ENCODE measurements at regions not wholly inside any gene's neighbourhood (a gene's known extent, or its start where the extent isn't known, plus 50 kb on each side); places are given as distances from the start of the nearest gene placed in this dataset.
"Not testable (repeated sequence)": the region's sequence is repeated elsewhere in the genome, so short reads cannot be mapped to it uniquely, and the experiment has no call there.

- H3K4me3 ChIP-seq; H3K36me3 ChIP-seq (ENCODE audit: control insufficient read depth in 4 of 4, insufficient read depth in 4 of 4, low read length in 4 of 4); H3K27me3 ChIP-seq (ENCODE audit: control insufficient read depth in 3 of 3, insufficient read depth in 3 of 3, low read length in 2 of 3); H3K9me3 ChIP-seq (ENCODE audit: control insufficient read depth in 4 of 4, insufficient read depth in 3 of 4, low read length in 3 of 4); H3K27ac ChIP-seq (ENCODE audit: low read depth in 1 of 2, low read length in 1 of 2); ATAC-seq (ENCODE audit: insufficient read depth, low FRiP score); H3K9ac ChIP-seq (ENCODE audit: insufficient read depth in 1 of 2, low read length in 2 of 2); H3K4me1 ChIP-seq (ENCODE audit: control insufficient read depth in 5 of 5, insufficient read depth in 5 of 5, low read length in 5 of 5); DNase-seq: not testable (repeated sequence)
- WGBS, 2 donors = 53 to 79% methylated on average over 3 of the region's 3 CpGs
Measured at GRCh38 chr15:31673263-31673662, 346.6 kb downstream of the KLF13 start.

GRCh38 chr15:31681529-31682259 lies 348.6 kb upstream of the CHRNA7 start:
- H3K27ac ChIP-seq (ENCODE audit: low read depth in 1 of 2, low read length in 1 of 2); H3K9ac ChIP-seq (ENCODE audit: insufficient read depth in 1 of 2, low read length in 2 of 2); H3K27me3 ChIP-seq (ENCODE audit: control insufficient read depth in 3 of 3, insufficient read depth in 3 of 3, low read length in 2 of 3); DNase-seq; H3K36me3 ChIP-seq (ENCODE audit: control insufficient read depth in 4 of 4, insufficient read depth in 4 of 4, low read length in 4 of 4); ATAC-seq (ENCODE audit: insufficient read depth, low FRiP score); H3K9me3 ChIP-seq (ENCODE audit: control insufficient read depth in 4 of 4, insufficient read depth in 3 of 4, low read length in 3 of 4); H3K4me3 ChIP-seq; H3K4me1 ChIP-seq (ENCODE audit: control insufficient read depth in 5 of 5, insufficient read depth in 5 of 5, low read length in 5 of 5): not testable (repeated sequence)
- WGBS, 2 donors = 92 to 96% methylated on average over 1 of the region's 1 CpG

- H3K36me3 ChIP-seq (ENCODE audit: control insufficient read depth in 4 of 4, insufficient read depth in 4 of 4, low read length in 4 of 4); H3K9ac ChIP-seq (ENCODE audit: insufficient read depth in 1 of 2, low read length in 2 of 2); ATAC-seq (ENCODE audit: insufficient read depth, low FRiP score); H3K9me3 ChIP-seq (ENCODE audit: control insufficient read depth in 4 of 4, insufficient read depth in 3 of 4, low read length in 3 of 4); H3K27ac ChIP-seq (ENCODE audit: low read depth in 1 of 2, low read length in 1 of 2); DNase-seq; H3K4me3 ChIP-seq; H3K4me1 ChIP-seq (ENCODE audit: control insufficient read depth in 5 of 5, insufficient read depth in 5 of 5, low read length in 5 of 5); H3K27me3 ChIP-seq (ENCODE audit: control insufficient read depth in 3 of 3, insufficient read depth in 3 of 3, low read length in 2 of 3): not testable (repeated sequence)
- WGBS, 2 donors = 68 to 70% methylated on average over 6 to 8 of the region's 8 CpGs
Measured at GRCh38 chr15:31687088-31687487, 343.2 kb upstream of the CHRNA7 start.

GRCh38 chr15:31696509-31696908 lies 333.8 kb upstream of the CHRNA7 start:
- not testable (repeated sequence) for H3K27me3 ChIP-seq (ENCODE audit: control insufficient read depth in 3 of 3, insufficient read depth in 3 of 3, low read length in 2 of 3); DNase-seq; H3K36me3 ChIP-seq (ENCODE audit: control insufficient read depth in 4 of 4, insufficient read depth in 4 of 4, low read length in 4 of 4); H3K9ac ChIP-seq (ENCODE audit: insufficient read depth in 1 of 2, low read length in 2 of 2); H3K27ac ChIP-seq (ENCODE audit: low read depth in 1 of 2, low read length in 1 of 2); H3K4me3 ChIP-seq; H3K4me1 ChIP-seq (ENCODE audit: control insufficient read depth in 5 of 5, insufficient read depth in 5 of 5, low read length in 5 of 5); ATAC-seq (ENCODE audit: insufficient read depth, low FRiP score); H3K9me3 ChIP-seq (ENCODE audit: control insufficient read depth in 4 of 4, insufficient read depth in 3 of 4, low read length in 3 of 4)
- WGBS, 2 donors = 80 to 95% methylated on average over 1 to 3 of the region's 5 CpGs

- not testable (repeated sequence) for DNase-seq; H3K36me3 ChIP-seq (ENCODE audit: control insufficient read depth in 4 of 4, insufficient read depth in 4 of 4, low read length in 4 of 4); H3K9me3 ChIP-seq (ENCODE audit: control insufficient read depth in 4 of 4, insufficient read depth in 3 of 4, low read length in 3 of 4); H3K27ac ChIP-seq (ENCODE audit: low read depth in 1 of 2, low read length in 1 of 2); H3K27me3 ChIP-seq (ENCODE audit: control insufficient read depth in 3 of 3, insufficient read depth in 3 of 3, low read length in 2 of 3); H3K4me3 ChIP-seq; H3K4me1 ChIP-seq (ENCODE audit: control insufficient read depth in 5 of 5, insufficient read depth in 5 of 5, low read length in 5 of 5); ATAC-seq (ENCODE audit: insufficient read depth, low FRiP score); H3K9ac ChIP-seq (ENCODE audit: insufficient read depth in 1 of 2, low read length in 2 of 2)
- WGBS, 2 donors = 77 to 82% methylated on average over 2 to 3 of the region's 7 CpGs
Measured at GRCh38 chr15:31705076-31705678, 325.1 kb upstream of the CHRNA7 start.

GRCh38 chr15:31707944-31708702 lies 322.2 kb upstream of the CHRNA7 start:
- not testable (repeated sequence) for H3K4me1 ChIP-seq (ENCODE audit: control insufficient read depth in 5 of 5, insufficient read depth in 5 of 5, low read length in 5 of 5); H3K9me3 ChIP-seq (ENCODE audit: control insufficient read depth in 4 of 4, insufficient read depth in 3 of 4, low read length in 3 of 4); H3K27ac ChIP-seq (ENCODE audit: low read depth in 1 of 2, low read length in 1 of 2); H3K36me3 ChIP-seq (ENCODE audit: control insufficient read depth in 4 of 4, insufficient read depth in 4 of 4, low read length in 4 of 4); DNase-seq; H3K9ac ChIP-seq (ENCODE audit: insufficient read depth in 1 of 2, low read length in 2 of 2); H3K27me3 ChIP-seq (ENCODE audit: control insufficient read depth in 3 of 3, insufficient read depth in 3 of 3, low read length in 2 of 3); H3K4me3 ChIP-seq; ATAC-seq (ENCODE audit: insufficient read depth, low FRiP score)
- WGBS, 2 donors = 79 to 86% methylated on average over 3 of the region's 8 CpGs

- DNase-seq; H3K9ac ChIP-seq (ENCODE audit: insufficient read depth in 1 of 2, low read length in 2 of 2); H3K9me3 ChIP-seq (ENCODE audit: control insufficient read depth in 4 of 4, insufficient read depth in 3 of 4, low read length in 3 of 4); H3K4me3 ChIP-seq; H3K4me1 ChIP-seq (ENCODE audit: control insufficient read depth in 5 of 5, insufficient read depth in 5 of 5, low read length in 5 of 5); ATAC-seq (ENCODE audit: insufficient read depth, low FRiP score); H3K27me3 ChIP-seq (ENCODE audit: control insufficient read depth in 3 of 3, insufficient read depth in 3 of 3, low read length in 2 of 3); H3K27ac ChIP-seq (ENCODE audit: low read depth in 1 of 2, low read length in 1 of 2); H3K36me3 ChIP-seq (ENCODE audit: control insufficient read depth in 4 of 4, insufficient read depth in 4 of 4, low read length in 4 of 4): not testable (repeated sequence)
- 46 to 70% methylated on average over 6 of the region's 9 CpGs for WGBS, 2 donors
Measured at GRCh38 chr15:31708703-31709327, 321.5 kb upstream of the CHRNA7 start.

GRCh38 chr15:31709479-31709878 lies 320.8 kb upstream of the CHRNA7 start:
- not testable (repeated sequence) for H3K4me1 ChIP-seq (ENCODE audit: control insufficient read depth in 5 of 5, insufficient read depth in 5 of 5, low read length in 5 of 5); ATAC-seq (ENCODE audit: insufficient read depth, low FRiP score); H3K27ac ChIP-seq (ENCODE audit: low read depth in 1 of 2, low read length in 1 of 2); H3K9ac ChIP-seq (ENCODE audit: insufficient read depth in 1 of 2, low read length in 2 of 2); H3K27me3 ChIP-seq (ENCODE audit: control insufficient read depth in 3 of 3, insufficient read depth in 3 of 3, low read length in 2 of 3); H3K9me3 ChIP-seq (ENCODE audit: control insufficient read depth in 4 of 4, insufficient read depth in 3 of 4, low read length in 3 of 4); H3K4me3 ChIP-seq; DNase-seq; H3K36me3 ChIP-seq (ENCODE audit: control insufficient read depth in 4 of 4, insufficient read depth in 4 of 4, low read length in 4 of 4)
- 69 to 76% methylated on average over 2 of the region's 3 CpGs for WGBS, 2 donors

Measured in lung (tissue), 9 donors.